Cerebellar nuclear complex (tissue), 1 donor: ENCODE measurements at regions not wholly inside any gene's neighbourhood (a gene's known extent, or its start where the extent isn't known, plus 50 kb on each side); places are given as distances from the start of the nearest gene placed in this dataset.

Experiments
- DNase-seq, 2 experiments: peaks; one replicate each; lab custom pipeline; 2025; lab: John Stamatoyannopoulos, UW

- no peak for DNase-seq
Observed at GRCh38 chr11:37623778-37624177, 1025.7 kb upstream of the RAG2 start.

DNA sequence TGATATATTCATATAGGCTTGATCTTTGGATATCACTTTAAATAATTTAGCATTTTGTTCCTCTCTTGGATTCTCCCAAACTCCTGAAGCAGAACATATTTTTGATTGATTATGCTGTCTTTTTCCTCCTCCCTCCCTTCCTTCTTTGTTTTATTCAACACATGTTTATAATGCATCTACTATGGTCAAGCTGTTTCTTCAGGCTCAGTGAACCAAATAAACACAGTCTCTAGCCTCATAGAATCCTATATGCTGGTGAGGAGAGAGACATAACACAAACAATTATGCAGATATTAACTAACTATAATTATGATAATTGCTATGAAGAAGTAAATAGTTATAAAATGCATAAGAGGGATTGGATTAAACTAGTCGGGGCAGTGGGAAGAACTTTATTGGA lies 1023.6 kb upstream of the RAG2 start:
- no peak for DNase-seq

DNA sequence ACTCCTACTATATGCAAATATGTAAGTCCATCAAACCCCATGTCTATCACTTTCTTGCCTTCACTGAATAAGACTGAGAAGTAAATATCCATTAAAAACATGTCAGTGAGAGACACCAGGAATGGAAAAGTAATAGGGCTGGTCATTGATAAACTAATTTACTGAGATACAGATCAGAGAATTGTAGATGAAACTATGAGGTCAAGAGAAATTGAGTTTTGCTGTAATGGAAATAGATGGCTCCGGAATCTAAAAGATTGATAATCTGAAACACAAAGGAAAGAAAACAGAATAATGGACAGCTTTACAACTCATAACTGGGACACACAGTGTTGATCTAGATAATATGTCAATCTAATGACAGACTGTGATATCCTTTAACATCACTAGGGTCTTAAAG lies 1018.3 kb upstream of the RAG2 start:
- no peak for DNase-seq

- no peak for DNase-seq
Observed at GRCh38 chr11:37613031-37613430, 1015.0 kb upstream of the RAG2 start.

DNA sequence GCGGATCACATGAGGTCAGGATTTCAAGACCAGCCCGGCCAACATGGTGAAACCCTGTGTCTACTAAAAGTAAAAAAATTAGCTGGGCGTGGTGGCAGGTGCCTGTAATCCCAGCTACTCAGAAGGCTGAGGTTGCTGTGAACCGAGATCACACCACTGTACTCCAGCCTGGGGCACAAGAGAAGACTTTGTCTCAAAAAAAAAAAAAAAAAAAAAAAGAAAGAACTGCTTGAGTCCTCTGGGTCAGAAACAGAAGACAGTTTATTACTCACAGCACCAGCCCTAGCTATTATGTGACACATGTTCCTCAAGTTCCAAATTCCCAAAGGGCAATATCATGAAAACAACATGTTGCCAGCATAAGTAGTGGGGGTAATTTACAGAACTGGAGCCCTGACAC lies 1014.1 kb upstream of the RAG2 start:
- no peak for DNase-seq

DNA sequence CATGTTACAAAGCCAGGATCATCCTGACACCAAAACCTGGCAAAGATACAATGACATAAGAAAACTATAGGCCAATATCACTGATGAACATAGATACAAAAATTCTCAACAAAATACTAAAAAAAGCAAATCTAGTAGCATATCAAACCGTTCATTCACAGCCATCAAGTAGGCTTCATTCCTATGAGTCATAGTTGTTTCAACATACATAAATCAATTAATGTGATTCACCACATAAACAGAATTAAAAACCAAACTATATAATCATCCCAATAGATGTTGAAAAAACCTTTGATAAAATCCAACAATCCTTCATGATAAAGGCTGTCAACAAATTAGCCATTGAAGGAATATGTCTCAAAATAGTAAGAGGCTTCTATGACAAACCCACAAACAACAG lies 1007.2 kb upstream of the RAG2 start:
- DNase-seq = no peak

DNA sequence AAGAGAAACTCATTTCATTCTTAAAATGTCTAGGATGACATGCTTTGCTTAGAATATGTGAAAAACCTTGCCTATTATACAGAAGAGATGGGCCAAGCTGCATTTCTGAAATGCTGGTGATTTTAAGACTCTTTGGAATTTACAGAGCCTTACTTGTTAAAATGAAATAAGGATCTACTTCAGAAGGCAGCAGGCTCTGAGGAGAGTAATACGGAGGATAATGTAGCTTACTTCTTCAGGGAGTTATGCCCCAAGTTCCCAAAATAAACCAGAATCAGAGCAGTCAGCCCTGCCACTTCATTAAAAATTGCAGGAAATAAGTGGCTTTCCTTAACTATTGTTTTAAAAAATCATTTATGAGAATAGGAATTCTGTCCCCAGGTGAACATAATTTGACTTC lies 1000.3 kb upstream of the RAG2 start:
- DNase-seq = no peak

DNA sequence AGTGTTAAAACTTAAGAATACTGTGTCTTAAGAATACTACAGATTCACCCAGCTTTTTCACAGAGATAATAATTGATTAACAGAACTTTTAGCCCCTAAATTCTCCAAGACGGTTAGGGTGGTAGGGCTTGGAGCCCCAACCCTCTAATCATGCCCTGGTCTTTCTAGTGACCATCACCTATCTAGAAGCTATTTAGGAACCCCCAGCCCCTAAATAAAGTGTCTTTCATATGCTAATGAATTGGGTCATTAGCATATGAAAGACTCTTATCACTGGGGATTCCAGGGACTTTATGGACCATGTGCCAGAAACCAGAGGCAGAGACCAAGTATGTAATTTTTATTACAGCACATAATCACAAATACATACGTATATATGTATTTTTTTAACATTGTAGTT lies 999.7 kb upstream of the RAG2 start:
- no peak for DNase-seq

DNA sequence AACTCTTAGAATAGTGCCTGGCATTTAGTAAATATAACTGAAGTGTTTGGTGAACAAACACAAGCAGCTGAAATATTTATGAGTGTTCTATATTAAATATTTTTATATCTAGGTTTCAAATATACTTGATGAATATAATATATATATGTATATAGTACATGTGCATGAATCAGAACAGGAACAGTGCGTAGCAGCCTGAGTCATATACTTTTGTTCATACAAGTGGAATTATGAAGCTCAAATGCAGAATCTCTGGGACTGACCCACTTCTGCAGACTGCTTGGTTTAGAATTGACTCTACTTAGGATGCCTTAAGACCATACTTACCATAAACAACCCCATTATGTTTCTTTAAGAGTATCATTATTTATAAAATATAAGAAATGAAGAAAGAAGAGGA lies 997.8 kb upstream of the RAG2 start:
- no peak for DNase-seq

- DNase-seq = no peak
Observed at GRCh38 chr11:37574361-37574760, 976.3 kb upstream of the RAG2 start.

GRCh38 chr11:37572491-37573171 lies 974.6 kb upstream of the RAG2 start:
- no peak for DNase-seq

DNA sequence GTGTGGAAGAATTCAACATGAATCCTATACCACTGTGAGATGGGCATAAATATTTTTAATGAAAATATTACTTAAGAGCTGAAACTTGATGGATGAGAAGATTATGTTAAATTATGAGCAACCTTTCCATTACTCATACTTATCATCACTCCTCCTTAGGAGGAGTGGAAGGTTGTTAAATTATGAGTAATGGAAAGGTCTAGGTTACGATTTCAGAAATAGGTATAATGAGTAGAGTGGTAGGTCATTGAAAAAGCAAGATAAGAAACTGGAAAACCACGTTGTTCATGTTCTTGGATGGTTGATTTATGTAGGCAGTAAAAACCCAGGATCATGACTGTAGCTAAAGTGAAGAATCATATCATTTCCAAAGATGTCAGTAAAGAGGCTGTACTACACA lies 973.2 kb upstream of the RAG2 start:
- no peak for DNase-seq

DNA sequence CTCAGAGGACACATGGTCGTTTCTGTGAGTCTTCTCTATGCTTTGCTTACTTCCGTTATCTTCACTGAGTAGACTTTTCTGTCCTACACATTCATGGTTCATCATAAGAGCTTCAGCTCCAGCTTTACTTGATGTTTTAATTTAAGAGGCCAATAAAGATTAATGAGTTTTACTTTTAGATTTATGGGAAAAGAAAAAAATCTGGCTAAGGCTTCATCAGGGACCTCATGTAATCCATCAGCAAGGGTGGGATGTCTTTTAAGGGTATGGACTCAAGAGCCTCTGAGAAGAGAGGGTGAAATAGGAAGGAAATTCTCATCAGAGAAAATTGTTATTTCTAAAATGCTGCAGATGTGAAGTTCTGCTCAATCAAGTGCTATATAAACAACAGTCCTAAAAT lies 963.0 kb upstream of the RAG2 start:
- DNase-seq = no peak

DNA sequence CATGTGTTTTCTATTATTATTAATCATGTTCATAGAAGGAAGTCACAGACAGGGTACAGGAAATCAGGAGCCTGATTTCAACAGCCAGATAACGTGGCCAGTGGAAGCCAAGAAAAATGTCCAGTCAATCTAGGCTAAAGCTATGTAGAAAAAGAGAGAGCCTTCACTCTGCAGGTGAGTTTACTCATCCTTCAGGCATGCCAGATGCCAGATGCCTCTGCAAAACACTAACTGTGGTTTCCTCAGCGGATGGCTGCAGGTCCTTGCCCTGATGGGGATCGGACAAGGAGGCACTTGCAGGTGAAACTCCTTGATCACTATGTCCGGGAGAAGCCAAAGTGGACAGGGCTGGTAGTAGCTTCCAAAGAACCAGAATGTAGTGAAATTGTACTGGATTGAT lies 962.3 kb upstream of the RAG2 start:
- no peak for DNase-seq

GRCh38 chr11:37558619-37559210 lies 960.7 kb upstream of the RAG2 start:
- DNase-seq = no peak

GRCh38 chr11:37557990-37558389 lies 960.0 kb upstream of the RAG2 start:
- DNase-seq = no peak

GRCh38 chr11:37552284-37552683 lies 954.2 kb upstream of the RAG2 start:
- no peak for DNase-seq

- no peak for DNase-seq
Observed at GRCh38 chr11:37544491-37544890, 946.5 kb upstream of the RAG2 start.

DNA sequence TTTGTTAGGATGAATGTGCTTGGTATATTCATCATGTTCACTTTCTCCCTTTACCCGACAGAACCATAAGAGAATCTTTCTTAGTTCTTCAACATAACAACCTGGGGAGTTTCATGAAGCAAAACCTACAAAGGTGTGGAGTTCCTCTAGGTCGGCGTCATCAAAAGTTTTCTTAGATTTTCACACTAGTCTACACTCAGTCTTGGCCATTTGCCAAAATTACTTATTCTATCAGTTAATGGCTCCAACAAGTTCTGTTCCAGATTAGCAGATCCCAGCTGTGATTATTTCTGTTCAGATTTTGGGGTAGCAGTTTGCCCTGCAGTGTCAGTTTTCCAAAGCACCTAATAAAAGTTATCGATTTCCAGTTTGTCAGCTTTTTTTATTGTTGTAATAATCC lies 935.8 kb upstream of the RAG2 start:
- no peak for DNase-seq

GRCh38 chr11:37533087-37533486 lies 935.1 kb upstream of the RAG2 start:
- DNase-seq = no peak

DNA sequence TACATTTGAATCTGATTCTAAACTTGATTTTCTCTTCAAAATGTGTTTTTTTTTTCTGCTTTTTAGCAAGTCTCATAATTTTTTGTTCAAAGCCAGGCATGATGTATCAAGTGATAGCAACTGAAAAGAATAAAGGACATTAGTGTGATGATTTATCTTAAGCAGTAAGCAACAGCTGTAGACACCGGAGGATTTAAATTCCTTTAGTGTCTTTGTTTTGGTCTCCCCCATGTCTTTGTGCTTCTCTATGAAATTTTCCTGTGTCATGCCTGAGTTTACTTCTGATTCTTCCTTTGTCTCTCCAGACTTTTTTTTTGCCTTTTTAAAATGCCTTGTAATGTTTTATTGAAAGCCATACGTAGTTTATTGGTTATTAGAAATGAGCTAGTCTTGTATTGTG lies 934.2 kb upstream of the RAG2 start:
- no peak for DNase-seq

- DNase-seq = no peak
Observed at GRCh38 chr11:37527545-37527944, 929.5 kb upstream of the RAG2 start.

DNA sequence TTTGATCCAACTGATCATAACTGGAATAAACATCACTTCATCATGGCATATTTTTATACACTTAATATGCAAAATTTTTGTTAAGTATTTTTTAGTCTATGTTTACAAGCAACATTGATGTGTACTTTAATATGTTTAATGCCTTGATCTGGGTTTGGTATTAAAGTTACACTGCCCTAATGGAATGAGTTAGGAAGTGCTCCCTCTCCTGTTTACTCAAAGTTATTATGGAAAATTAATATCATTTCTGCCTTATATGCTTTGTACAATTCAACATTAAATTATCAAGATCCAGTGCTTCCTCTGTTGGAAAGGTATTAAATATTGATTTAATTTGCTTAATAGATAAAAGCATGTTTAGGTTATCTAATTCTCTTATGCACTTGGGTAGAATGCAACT lies 927.3 kb upstream of the RAG2 start:
- DNase-seq = no peak

GRCh38 chr11:37519781-37520180 lies 921.7 kb upstream of the RAG2 start:
- no peak for DNase-seq
